GM10266 (cell line): ENCODE measurements at regions not wholly inside any gene's neighbourhood (a gene's known extent, or its start where the extent isn't known, plus 50 kb on each side); places are given as distances from the start of the nearest gene placed in this dataset.

Experiments
- DNase-seq: peaks from one replicate; pipeline ENCODE4 v3.0.0; 2012; ENCODE audit errors: extremely low spot score
- TF ChIP-seq, protein P1 (sequence below): IDR thresholded peaks from 2 replicates; pipeline ENCODE4 v1.5.1; 2012; ENCODE audit warnings: mild to moderate bottlenecking, low read depth; ENCODE audit not compliant: control insufficient read depth, insufficient read depth; ENCODE audit errors: missing control alignments

DNA sequence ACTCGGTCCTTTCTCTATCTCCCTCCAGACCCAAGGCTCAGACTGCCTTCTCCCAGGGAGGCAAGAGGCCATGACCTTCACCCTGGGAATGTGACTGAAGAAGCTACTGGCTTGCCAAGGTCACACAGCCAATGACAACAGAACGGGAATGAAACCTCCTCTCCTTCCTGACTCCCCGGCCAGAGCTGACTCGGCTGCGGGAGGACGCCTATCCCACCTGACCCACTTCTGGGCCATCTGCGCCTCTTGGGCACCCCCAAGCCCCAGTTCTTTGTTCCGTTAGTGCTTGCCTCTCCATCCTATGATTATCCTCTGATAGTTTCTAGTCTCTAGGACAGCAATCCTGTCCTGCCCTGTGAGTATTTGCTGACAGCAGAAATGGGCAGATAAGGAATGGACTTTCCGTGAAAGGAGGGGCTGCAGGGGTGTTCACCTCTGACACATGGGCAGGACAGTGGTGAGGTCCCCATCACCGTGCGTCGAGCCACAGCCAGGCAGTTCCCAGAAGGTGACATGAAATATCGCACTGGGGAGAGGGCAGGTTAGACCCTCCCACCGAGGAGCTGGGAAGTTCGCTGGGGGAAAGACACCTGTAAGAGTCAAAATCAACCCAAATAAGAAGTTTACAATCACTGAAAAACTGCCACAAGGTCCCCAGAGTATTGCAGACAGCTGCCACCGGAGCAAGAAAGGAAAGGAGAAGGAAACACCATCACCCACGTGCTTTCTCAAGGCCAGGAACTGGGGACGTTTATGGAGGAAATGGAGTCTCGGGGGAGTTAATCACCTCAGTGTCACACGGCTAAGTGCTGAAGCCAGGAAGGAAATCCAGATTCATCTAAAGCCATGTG lies 63.0 kb downstream of the INSIG1 start:
- TF ChIP-seq, protein P1, sequence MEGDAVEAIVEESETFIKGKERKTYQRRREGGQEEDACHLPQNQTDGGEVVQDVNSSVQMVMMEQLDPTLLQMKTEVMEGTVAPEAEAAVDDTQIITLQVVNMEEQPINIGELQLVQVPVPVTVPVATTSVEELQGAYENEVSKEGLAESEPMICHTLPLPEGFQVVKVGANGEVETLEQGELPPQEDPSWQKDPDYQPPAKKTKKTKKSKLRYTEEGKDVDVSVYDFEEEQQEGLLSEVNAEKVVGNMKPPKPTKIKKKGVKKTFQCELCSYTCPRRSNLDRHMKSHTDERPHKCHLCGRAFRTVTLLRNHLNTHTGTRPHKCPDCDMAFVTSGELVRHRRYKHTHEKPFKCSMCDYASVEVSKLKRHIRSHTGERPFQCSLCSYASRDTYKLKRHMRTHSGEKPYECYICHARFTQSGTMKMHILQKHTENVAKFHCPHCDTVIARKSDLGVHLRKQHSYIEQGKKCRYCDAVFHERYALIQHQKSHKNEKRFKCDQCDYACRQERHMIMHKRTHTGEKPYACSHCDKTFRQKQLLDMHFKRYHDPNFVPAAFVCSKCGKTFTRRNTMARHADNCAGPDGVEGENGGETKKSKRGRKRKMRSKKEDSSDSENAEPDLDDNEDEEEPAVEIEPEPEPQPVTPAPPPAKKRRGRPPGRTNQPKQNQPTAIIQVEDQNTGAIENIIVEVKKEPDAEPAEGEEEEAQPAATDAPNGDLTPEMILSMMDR: no peak
- DNase-seq: no peak

DNA sequence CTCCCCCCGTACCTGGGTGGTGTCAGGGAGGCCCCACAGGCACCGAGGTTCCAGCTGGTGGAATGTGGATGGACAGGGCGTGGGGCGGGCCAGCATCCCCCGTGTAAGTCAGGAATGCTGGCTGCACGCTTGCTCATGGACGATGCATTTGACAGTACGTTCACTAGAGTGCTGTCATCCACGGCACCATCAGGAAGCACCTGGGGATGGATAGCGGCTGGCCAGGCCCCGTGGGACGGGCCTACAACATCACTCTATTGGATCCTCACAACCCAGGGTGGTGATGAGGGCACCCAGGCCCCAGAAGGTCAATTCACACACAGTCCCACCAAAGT lies 63.6 kb downstream of the INSIG1 start:
- DNase-seq: no peak
- TF ChIP-seq, protein P1: no peak

DNA sequence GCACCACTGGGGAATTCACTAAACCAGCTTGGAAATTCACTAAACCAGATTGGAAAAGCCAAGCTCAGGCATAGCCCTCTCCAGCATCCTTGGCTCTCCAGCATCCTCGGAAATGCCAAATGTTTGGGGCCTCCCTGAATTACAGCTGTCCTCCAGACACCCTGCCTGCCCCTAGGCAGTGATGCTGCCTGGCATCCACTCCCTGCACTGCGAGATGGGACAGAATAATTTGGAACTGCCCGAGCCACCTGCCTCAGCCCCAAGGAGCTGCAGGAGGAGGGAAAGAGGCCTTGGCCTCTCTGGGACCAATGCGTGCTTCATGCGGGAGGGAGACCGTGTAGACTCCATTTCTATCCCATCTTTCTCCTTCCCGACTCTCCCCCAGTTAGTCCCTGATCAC lies 64.3 kb downstream of the INSIG1 start:
- DNase-seq: no peak
- TF ChIP-seq, protein P1: no peak

DNA sequence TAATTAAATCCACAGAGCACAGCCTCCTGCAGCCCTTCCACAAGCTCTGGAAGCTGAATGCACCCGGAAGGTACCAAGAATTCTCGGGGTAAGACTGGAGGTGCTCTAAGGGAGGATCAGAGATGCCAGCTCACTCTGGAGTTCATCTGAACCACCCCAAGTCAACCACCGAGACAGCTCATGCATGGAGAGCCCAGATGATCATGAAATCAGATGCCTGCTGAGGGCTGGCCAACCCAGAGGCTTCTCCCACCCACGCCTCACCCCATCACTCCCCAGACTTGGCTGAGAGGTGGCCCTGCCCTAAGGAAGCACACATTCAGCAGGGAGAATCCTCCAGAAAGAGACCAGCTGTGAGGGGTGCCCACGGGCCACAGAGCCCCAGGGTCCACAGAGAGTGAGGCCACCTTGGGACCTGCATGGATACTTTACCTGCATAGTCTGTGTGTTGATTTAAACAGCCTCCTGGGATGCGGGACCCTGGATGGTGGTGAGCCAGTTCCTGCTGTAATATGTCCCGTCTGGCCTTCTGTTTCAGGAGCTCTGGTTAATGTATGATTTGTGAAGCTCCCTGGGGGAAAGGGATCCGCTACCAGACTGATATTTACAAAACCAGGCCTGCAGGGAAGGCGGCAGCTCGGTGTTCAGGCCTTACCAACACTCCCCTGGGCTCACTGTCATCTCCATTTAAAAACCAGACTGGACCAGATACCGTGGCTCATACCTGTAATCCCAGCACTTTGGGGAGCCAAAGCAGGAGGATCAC lies 64.9 kb downstream of the INSIG1 start:
- TF ChIP-seq, protein P1: no peak
- no peak for DNase-seq

DNA sequence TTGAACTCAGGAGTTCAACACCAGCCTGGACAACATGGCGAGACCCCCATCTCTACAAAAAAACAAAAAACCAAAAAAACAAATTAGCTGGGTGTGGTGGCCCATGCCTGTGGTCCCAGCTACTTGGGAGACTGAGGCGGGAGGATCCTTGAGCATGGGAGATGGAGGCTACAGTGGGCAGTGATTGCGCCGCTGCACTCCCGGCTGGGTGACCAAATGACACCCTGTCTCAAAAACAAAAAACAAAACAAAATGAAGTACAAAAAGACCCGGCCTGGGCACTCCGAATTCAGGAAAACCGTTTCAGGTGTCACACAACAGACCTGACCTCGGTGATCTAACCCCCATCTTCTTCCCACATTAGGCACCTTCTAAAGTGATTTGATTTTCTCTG lies 65.5 kb downstream of the INSIG1 start:
- no peak for DNase-seq
- TF ChIP-seq, protein P1: no peak

DNA sequence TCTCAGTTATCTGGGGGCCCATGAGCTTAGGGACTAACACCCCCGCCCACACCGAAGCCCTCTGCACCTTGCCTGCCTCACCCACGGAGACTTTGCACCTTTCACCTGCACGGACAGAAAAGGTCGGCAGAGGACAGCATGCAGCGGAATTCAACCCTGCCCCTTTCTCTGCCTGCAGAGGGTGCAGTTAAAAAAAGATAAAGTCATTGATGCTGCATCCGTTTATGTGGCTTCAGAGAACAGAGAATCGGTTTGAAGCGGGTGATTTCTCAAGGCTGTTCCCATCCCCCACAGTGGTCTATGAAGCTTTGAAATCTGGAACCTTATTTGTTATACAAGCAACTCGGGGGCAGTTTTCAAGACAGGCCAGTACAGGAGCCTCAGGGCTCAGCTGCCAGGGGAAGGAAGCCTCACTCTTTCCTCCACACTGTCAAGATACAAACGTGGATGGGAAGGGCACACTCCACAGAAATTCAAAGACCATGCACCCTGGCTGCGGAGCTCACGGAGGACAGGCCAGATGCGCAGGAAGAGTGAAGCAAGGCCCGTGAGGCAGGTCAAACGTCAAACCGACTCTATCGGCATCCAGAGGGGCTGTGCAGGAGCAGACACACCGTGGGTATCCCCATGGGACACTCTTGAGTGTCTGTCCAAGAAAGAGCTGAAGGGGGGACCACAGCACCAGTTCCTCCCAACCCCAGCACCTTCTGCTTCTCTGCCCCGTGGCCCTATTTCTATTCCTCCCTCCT lies 66.3 kb downstream of the INSIG1 start:
- no peak for DNase-seq
- TF ChIP-seq, protein P1: peak; percentile 16
